ENCODE measurements at regions not wholly inside any gene's neighbourhood (a gene's known extent, or its start where the extent isn't known, plus 50 kb on each side); places are given as distances from the start of the nearest gene placed in this dataset.
"Not testable (repeated sequence)": the region's sequence is repeated elsewhere in the genome, so short reads cannot be mapped to it uniquely, and the experiment has no call there.

- Mint-ChIP-seq H3K27me3 (ENCODE audit: low read depth) (no peaks in the 10 kb centered on the region), H3K27ac (no peak overlapping the region), H3K36me3 (ENCODE audit: low read depth) (no peaks in the 10 kb centered on the region), H3K4me3 (no peak overlapping the region), H3K9me3 (ENCODE audit: insufficient read depth) (no peaks in the 10 kb centered on the region), H3K4me1 (ENCODE audit: low read depth) (no peaks in the 10 kb centered on the region)
- DNase-seq (no peak), ATAC-seq (no peak)
- ChIA-PET POLR2A (no interaction called here), CTCF (no interaction called here)
Measured at GRCh38 chr16:65583498-65583897, 461.6 kb upstream of the CDH11 start.

GRCh38 chr16:65579050-65579449 lies 457.2 kb upstream of the CDH11 start:
- no peak for DNase-seq
- no peak overlapping the region for H3K4me3 Mint-ChIP-seq
- no peaks in the 10 kb centered on the region for H3K27me3 Mint-ChIP-seq (ENCODE audit: low read depth)
- H3K9me3 Mint-ChIP-seq (ENCODE audit: insufficient read depth), result peaks cover 4% of the 10 kb centered on the region
- no peak overlapping the region for H3K27ac Mint-ChIP-seq
- POLR2A ChIA-PET, result no interaction called here
- H3K4me1 Mint-ChIP-seq (ENCODE audit: low read depth), result no peaks in the 10 kb centered on the region
- CTCF ChIA-PET, result no interaction called here
- no peak for ATAC-seq
- no peaks in the 10 kb centered on the region for H3K36me3 Mint-ChIP-seq (ENCODE audit: low read depth)

GRCh38 chr16:65576631-65577030 lies 454.8 kb upstream of the CDH11 start:
- Mint-ChIP-seq H3K36me3 (ENCODE audit: low read depth) (no peaks in the 10 kb centered on the region), H3K4me3 (no peak overlapping the region), H3K9me3 (ENCODE audit: insufficient read depth) (peaks cover 4% of the 10 kb centered on the region), H3K27ac (no peak overlapping the region), H3K4me1 (ENCODE audit: low read depth) (no peaks in the 10 kb centered on the region), H3K27me3 (ENCODE audit: low read depth) (no peaks in the 10 kb centered on the region)
- ChIA-PET CTCF (no interaction called here), POLR2A (no interaction called here)
- no peak for DNase-seq
- no peak for ATAC-seq

GRCh38 chr16:65576139-65576538 lies 454.3 kb upstream of the CDH11 start:
- ATAC-seq (no peak), DNase-seq (no peak)
- H3K4me3 Mint-ChIP-seq, result no peak overlapping the region
- POLR2A ChIA-PET, result no interaction called here
- H3K9me3 Mint-ChIP-seq (ENCODE audit: insufficient read depth), result peaks cover 4% of the 10 kb centered on the region
- H3K27ac Mint-ChIP-seq, result no peak overlapping the region
- H3K27me3 Mint-ChIP-seq (ENCODE audit: low read depth), result no peaks in the 10 kb centered on the region
- no peaks in the 10 kb centered on the region for H3K36me3 Mint-ChIP-seq (ENCODE audit: low read depth)
- CTCF ChIA-PET, result no interaction called here
- no peaks in the 10 kb centered on the region for H3K4me1 Mint-ChIP-seq (ENCODE audit: low read depth)

- Mint-ChIP-seq H3K4me1 (ENCODE audit: low read depth) (no peaks in the 10 kb centered on the region), H3K4me3 (no peak overlapping the region), H3K9me3 (ENCODE audit: insufficient read depth) (peaks cover 4% of the 10 kb centered on the region), H3K36me3 (ENCODE audit: low read depth) (no peaks in the 10 kb centered on the region), H3K27me3 (ENCODE audit: low read depth) (no peaks in the 10 kb centered on the region), H3K27ac (no peak overlapping the region)
- ChIA-PET POLR2A (interaction anchor here (0.6 kb wide), 1 partner anchor 40 kb away, joined by 3 read pairs; no protein-coding TSS in a partner anchor), CTCF (no interaction called here)
- DNase-seq (no peak), ATAC-seq (no peak)
Measured at GRCh38 chr16:65574326-65574966, 452.6 kb upstream of the CDH11 start.

- CTCF ChIA-PET, result no interaction called here
- no peaks in the 10 kb centered on the region for H3K4me1 Mint-ChIP-seq (ENCODE audit: low read depth)
Measured at GRCh38 chr16:65572156-65572555, 450.3 kb upstream of the CDH11 start.

GRCh38 chr16:65570261-65570660 lies 448.4 kb upstream of the CDH11 start:
- DNase-seq (no peak), ATAC-seq (no peak)
- Mint-ChIP-seq H3K9me3 (ENCODE audit: insufficient read depth) (peaks cover 4% of the 10 kb centered on the region), H3K4me3 (no peak overlapping the region), H3K4me1 (ENCODE audit: low read depth) (no peaks in the 10 kb centered on the region), H3K36me3 (ENCODE audit: low read depth) (no peaks in the 10 kb centered on the region), H3K27ac (no peak overlapping the region), H3K27me3 (ENCODE audit: low read depth) (no peaks in the 10 kb centered on the region)
- CTCF ChIA-PET, result no interaction called here
- POLR2A ChIA-PET, result no interaction called here

More at GRCh38 chr16:65572156-65572555, 450.3 kb upstream of the CDH11 start:
- POLR2A ChIA-PET, result no interaction called here
- ATAC-seq (no peak), DNase-seq (no peak)
- H3K4me3 Mint-ChIP-seq, result no peak overlapping the region
- H3K27ac Mint-ChIP-seq, result no peak overlapping the region
- peaks cover 4% of the 10 kb centered on the region for H3K9me3 Mint-ChIP-seq (ENCODE audit: insufficient read depth)
- no peaks in the 10 kb centered on the region for H3K27me3 Mint-ChIP-seq (ENCODE audit: low read depth)
- no peaks in the 10 kb centered on the region for H3K36me3 Mint-ChIP-seq (ENCODE audit: low read depth)

GRCh38 chr16:65559846-65560245 lies 438.0 kb upstream of the CDH11 start:
- no peaks in the 10 kb centered on the region for H3K4me1 Mint-ChIP-seq (ENCODE audit: low read depth)
- DNase-seq (no peak), ATAC-seq (no peak)
- ChIA-PET POLR2A (no interaction called here), CTCF (no interaction called here)
- no peak overlapping the region for H3K27ac Mint-ChIP-seq
- no peak overlapping the region for H3K4me3 Mint-ChIP-seq
- H3K9me3 Mint-ChIP-seq (ENCODE audit: insufficient read depth), result peaks cover 9% of the 10 kb centered on the region
- H3K36me3 Mint-ChIP-seq (ENCODE audit: low read depth), result no peaks in the 10 kb centered on the region
- H3K27me3 Mint-ChIP-seq (ENCODE audit: low read depth), result no peaks in the 10 kb centered on the region

- DNase-seq; H3K27ac Mint-ChIP-seq; H3K27me3 Mint-ChIP-seq (ENCODE audit: low read depth); H3K36me3 Mint-ChIP-seq (ENCODE audit: low read depth); ATAC-seq; H3K4me3 Mint-ChIP-seq; H3K9me3 Mint-ChIP-seq (ENCODE audit: insufficient read depth); POLR2A ChIA-PET; CTCF ChIA-PET; H3K4me1 Mint-ChIP-seq (ENCODE audit: low read depth): not testable (repeated sequence)
Measured at GRCh38 chr16:65549689-65550088, 427.8 kb upstream of the CDH11 start.

- H3K4me3 Mint-ChIP-seq, result no peak overlapping the region
- no peaks in the 10 kb centered on the region for H3K36me3 Mint-ChIP-seq (ENCODE audit: low read depth)
- H3K27me3 Mint-ChIP-seq (ENCODE audit: low read depth), result no peaks in the 10 kb centered on the region
- peaks cover 7% of the 10 kb centered on the region for H3K9me3 Mint-ChIP-seq (ENCODE audit: insufficient read depth)
- no peak for DNase-seq
- no peak for ATAC-seq
- H3K27ac Mint-ChIP-seq, result no peak overlapping the region
- H3K4me1 Mint-ChIP-seq (ENCODE audit: low read depth), result no peaks in the 10 kb centered on the region
- ChIA-PET POLR2A (no interaction called here), CTCF (no interaction called here)
Measured at GRCh38 chr16:65548470-65548869, 426.6 kb upstream of the CDH11 start.

GRCh38 chr16:65547772-65548446 lies 426.0 kb upstream of the CDH11 start:
- no peaks in the 10 kb centered on the region for H3K36me3 Mint-ChIP-seq (ENCODE audit: low read depth)
- H3K27me3 Mint-ChIP-seq (ENCODE audit: low read depth), result no peaks in the 10 kb centered on the region
- no peak overlapping the region for H3K27ac Mint-ChIP-seq
- H3K4me3 Mint-ChIP-seq, result no peak overlapping the region
- H3K9me3 Mint-ChIP-seq (ENCODE audit: insufficient read depth), result peaks cover 7% of the 10 kb centered on the region
- POLR2A ChIA-PET, result no interaction called here
- H3K4me1 Mint-ChIP-seq (ENCODE audit: low read depth), result no peaks in the 10 kb centered on the region
- no peak for ATAC-seq
- no peak for DNase-seq
- CTCF ChIA-PET, result no interaction called here

- DNase-seq, result no peak
- no peak for ATAC-seq
- H3K36me3 Mint-ChIP-seq (ENCODE audit: low read depth), result no peaks in the 10 kb centered on the region
- POLR2A ChIA-PET, result no interaction called here
- no peaks in the 10 kb centered on the region for H3K27me3 Mint-ChIP-seq (ENCODE audit: low read depth)
- no peaks in the 10 kb centered on the region for H3K4me1 Mint-ChIP-seq (ENCODE audit: low read depth)
- peaks cover 7% of the 10 kb centered on the region for H3K9me3 Mint-ChIP-seq (ENCODE audit: insufficient read depth)
- no peak overlapping the region for H3K27ac Mint-ChIP-seq
- H3K4me3 Mint-ChIP-seq, result no peak overlapping the region
- CTCF ChIA-PET, result no interaction called here
Measured at GRCh38 chr16:65546353-65546791, 424.5 kb upstream of the CDH11 start.

GRCh38 chr16:65545413-65545956 lies 423.6 kb upstream of the CDH11 start:
- no peak for ATAC-seq
- Mint-ChIP-seq H3K27ac (no peak overlapping the region), H3K4me3 (no peak overlapping the region), H3K27me3 (ENCODE audit: low read depth) (no peaks in the 10 kb centered on the region), H3K9me3 (ENCODE audit: insufficient read depth) (peaks cover 7% of the 10 kb centered on the region), H3K4me1 (ENCODE audit: low read depth) (no peaks in the 10 kb centered on the region), H3K36me3 (ENCODE audit: low read depth) (no peaks in the 10 kb centered on the region)
- ChIA-PET CTCF (no interaction called here), POLR2A (no interaction called here)
- no peak for DNase-seq

Data from activated CD8-positive, alpha-beta T cell treated with anti-CD3 and anti-CD28 coated beads, Interleukin-2, amount 10 ng/mL, durations not matched to agents 7 days and 5 days (primary cell).